KBM-7 (cell line): ENCODE measurements at regions not wholly inside any gene's neighbourhood (a gene's known extent, or its start where the extent isn't known, plus 50 kb on each side); places are given as distances from the start of the nearest gene placed in this dataset.

ENCODE experiments used
- DNase-seq: peaks from one replicate; pipeline ENCODE4 v3.0.0-alpha.2; 2015
- in situ Hi-C: fragments of 300-500 bp; cut with MboI; formaldehyde crosslinking; loops from 2 replicates; pipeline ENCODE4 v1.14.3; 2020; ENCODE audit warnings: low sequenced_read_pairs, low pct_unique_long_range_greater_than_20kb, mixed read lengths

DNA sequence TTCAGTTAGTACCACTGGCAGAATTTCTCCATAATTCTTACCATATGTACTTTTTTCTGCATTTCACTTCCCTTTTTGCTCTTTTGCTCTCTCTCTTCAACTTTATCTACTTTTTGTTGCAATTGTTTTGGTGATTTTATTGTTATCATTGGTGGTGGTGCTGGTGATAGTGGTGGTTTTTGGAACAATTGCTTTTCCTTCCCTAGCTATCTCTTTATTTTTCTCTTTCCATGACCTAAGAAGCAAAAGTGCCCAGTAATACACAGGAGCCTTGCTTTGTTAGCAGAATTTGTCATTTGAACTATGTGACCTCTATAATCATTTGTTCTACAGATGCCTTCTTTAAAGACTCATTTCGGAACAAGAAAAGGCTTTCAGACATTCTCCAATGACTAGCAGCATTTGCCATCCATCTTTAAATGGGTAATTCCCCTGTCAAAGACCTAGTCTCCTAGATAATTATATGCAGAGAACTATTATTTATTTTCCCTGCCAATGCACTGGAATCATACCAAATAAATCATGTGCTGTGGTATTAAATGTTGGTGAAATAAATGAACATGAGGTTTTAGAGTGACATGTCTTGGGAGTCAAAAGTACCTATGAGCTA, 154.5 kb downstream of the GASK1B start:
- in situ Hi-C loops, result loop anchor here (25.0 kb wide), 1 partner anchor 144 kb away; the partner anchor contains the start of gene GASK1B
- DNase-seq, result peak; percentile 16

- in situ Hi-C loops, result loop anchor here (25.0 kb wide), 1 partner anchor 146 kb away; the partner anchor contains the start of gene GASK1B
Observed at GRCh38 chr4:158016511-158016910, 156.3 kb downstream of the GASK1B start.

DNA sequence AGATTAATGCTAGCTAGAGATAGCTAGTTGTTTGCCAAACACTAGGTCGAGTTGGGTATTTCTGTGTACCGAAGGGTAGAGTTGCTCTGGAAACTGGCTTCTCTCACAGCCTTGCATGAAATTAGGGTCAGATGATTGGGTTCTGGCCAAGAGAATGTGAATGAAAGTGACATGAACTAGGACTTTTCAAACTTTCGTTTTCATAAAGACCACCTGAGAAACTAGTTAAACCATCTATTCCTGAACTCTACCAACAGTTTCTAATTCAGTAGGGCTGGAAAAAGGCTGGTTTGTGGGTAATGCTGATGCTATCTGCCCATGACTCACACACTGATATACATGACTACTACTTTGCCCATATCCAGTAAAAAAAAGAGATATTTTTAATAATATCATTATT, 157.6 kb downstream of the GASK1B start:
- DNase-seq, result no peak
- in situ Hi-C loops, result loop anchor here (25.0 kb wide), 1 partner anchor 147 kb away; the partner anchor contains the start of gene GASK1B

More at GRCh38 chr4:158016511-158016910, 156.3 kb downstream of the GASK1B start:
- no peak for DNase-seq

GRCh38 chr4:158013858-158014257, 159.0 kb downstream of the GASK1B start:
- in situ Hi-C loops, result loop anchor here (25.0 kb wide), 1 partner anchor 148 kb away; the partner anchor contains the start of gene GASK1B
- no peak for DNase-seq

DNA sequence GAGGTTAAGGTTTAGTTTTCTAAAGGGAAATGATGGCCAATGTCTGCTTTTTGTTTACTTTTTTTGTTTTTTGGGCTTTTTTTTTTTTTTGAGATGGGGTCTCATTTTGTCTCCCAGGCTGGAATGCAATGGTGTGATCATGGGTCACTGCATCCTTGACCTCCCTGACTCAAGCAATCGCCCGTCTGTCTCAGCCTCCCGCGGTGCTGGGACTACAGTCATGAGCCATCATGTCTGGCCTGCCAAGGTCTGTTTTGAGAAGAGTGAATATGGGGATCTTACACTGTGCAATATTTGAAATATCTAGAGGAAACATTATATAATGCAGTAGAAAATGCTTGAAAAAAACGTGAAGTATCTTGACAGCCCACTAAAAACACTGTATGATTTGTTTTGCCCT, 162.5 kb downstream of the GASK1B start:
- DNase-seq, result no peak
- in situ Hi-C loops, result loop anchor here (25.0 kb wide), 1 partner anchor 152 kb away; the partner anchor contains the start of gene GASK1B

DNA sequence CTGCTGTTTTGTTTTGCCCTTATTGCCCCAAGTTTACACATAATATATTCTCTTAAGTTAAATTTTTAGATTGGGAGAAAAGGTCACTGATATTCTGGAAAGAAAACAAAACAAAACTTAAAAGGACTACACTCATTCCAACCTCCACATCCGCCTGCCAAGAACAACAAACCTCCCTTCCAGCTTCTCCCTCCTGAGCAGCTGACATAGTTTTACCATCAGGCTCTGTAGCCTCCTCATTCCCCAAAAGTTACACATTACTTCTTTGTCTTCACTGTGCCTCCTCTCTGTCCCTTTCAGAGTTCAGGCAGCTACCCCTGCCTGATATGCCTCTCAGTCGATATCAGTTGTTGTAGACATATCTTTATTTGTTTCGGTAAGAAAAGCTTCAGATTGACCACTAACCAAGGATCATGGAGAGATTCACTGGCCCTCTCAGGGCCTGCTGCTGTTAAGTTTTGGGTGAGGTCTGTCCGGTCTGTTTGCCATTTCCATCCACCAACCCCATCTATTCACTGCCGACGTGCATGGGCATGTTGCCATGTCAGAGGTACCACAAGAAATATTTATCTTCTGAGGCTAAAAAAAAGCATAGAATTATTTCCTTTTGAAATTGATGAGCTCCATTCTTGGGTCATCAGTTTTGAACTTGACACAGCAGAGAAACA, 164.1 kb downstream of the GASK1B start:
- in situ Hi-C loops, result loop anchor here (25.0 kb wide), 1 partner anchor 154 kb away; the partner anchor contains the start of gene GASK1B
- DNase-seq, result no peak

DNA sequence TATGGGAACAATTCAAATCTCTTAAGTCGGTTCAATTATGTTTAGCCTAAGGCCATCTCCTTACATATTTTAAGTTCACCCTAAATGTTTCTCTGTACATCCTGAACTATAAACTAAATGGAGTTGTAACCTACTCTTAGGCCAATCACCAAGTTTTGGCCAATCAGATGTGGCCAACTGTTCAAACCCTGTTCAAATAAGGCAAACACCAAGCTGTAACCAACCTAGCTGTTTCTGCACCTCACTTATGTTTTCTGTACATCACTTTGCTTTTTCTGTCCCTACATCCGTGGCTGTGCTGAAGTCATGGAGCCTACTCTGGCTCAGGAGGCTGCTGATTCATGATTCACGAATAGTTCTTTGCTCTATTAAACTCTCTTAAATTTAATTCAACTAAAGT, 165.3 kb downstream of the GASK1B start:
- in situ Hi-C loops, result loop anchor here (25.0 kb wide), 1 partner anchor 155 kb away; the partner anchor contains the start of gene GASK1B
- no peak for DNase-seq

- in situ Hi-C loops, result loop anchor here (25.0 kb wide), 1 partner anchor 155 kb away; the partner anchor contains the start of gene GASK1B
- no peak for DNase-seq
Observed at GRCh38 chr4:158006990-158007389, 165.8 kb downstream of the GASK1B start.

GRCh38 chr4:158005021-158005420, 167.8 kb downstream of the GASK1B start:
- no peak for DNase-seq
- in situ Hi-C loops, result loop anchor here (25.0 kb wide), 1 partner anchor 157 kb away; the partner anchor contains the start of gene GASK1B

DNA sequence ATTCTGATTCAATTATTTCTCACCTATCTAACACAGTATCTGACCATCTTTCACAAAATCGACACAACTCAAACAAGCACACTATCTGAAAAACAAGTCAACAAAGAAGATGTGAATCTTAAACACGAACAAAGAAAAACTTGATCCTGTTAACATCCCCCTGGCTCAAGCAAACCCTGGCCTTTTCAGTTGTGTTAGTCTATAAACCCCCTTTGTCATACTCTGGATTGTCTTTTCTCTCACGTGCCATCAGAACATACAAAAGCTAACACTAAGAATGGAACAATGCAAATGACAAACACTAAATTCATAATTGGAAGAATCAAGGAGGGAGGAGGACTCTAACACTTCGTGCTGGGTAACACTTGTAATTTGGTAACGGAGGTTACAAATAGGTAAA, 168.7 kb downstream of the GASK1B start:
- no peak for DNase-seq
- in situ Hi-C loops, result loop anchor here (25.0 kb wide), 1 partner anchor 158 kb away; the partner anchor contains the start of gene GASK1B

GRCh38 chr4:158003212-158003611, 169.6 kb downstream of the GASK1B start:
- in situ Hi-C loops, result loop anchor here (25.0 kb wide), 1 partner anchor 159 kb away; the partner anchor contains the start of gene GASK1B

GRCh38 chr4:158002173-158002572, 170.7 kb downstream of the GASK1B start:
- DNase-seq, result peak; percentile 8
- in situ Hi-C loops, result loop anchor here (25.0 kb wide), 1 partner anchor 160 kb away; the partner anchor contains the start of gene GASK1B

More at GRCh38 chr4:158003212-158003611, 169.6 kb downstream of the GASK1B start:
- DNase-seq, result peak; percentile 19

- in situ Hi-C loops, result loop anchor here (25.0 kb wide), 1 partner anchor 161 kb away; the partner anchor contains the start of gene GASK1B
- no peak for DNase-seq
Observed at GRCh38 chr4:158001756-158002155, 171.1 kb downstream of the GASK1B start.

DNA sequence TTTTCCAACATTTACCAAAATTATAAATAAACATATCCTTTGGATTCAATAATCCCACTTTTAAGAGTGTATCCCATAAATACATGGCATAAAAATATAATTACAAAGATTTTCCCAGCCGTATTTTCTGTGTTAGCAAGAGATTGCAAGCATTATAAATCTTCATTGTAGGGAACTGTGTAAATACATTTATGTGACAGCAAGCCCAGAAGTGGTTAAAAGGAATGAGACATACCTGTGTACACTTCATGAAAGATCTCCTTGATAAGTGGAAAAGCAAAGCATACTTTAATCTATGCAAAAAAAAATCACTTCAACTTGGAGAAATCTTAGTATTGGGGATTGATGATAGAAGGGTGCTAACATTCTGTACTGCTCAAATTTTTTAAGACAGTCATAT, 173.1 kb downstream of the GASK1B start:
- DNase-seq, result no peak
- in situ Hi-C loops, result loop anchor here (25.0 kb wide), 1 partner anchor 163 kb away; the partner anchor contains the start of gene GASK1B

DNA sequence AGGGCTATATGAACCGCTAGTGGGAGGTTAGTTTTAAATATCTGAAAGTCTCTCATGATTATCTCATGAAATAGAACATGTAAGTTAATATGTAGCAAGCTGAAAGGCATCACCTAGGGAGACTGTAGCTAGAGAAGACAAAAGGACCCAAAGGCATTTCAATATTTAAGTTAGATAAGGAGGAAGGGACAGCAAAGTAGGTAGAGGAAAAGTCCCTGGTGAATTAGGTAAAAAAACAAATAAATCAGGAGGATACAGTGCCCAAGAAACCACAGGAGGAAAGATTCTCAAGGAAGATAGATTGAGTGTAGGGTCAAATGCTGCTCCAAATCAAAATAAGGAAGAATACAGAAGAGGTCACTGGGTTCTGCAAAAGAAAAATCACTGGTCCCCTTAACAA, 175.5 kb downstream of the GASK1B start:
- DNase-seq, result no peak
- in situ Hi-C loops, result no loop called here

GRCh38 chr4:157996061-157997028, 176.5 kb downstream of the GASK1B start:
- in situ Hi-C loops, result no loop called here
- DNase-seq, result no peak

- in situ Hi-C loops, result no loop called here
- DNase-seq, result no peak
Observed at GRCh38 chr4:157994863-157995262, 178.0 kb downstream of the GASK1B start.

DNA sequence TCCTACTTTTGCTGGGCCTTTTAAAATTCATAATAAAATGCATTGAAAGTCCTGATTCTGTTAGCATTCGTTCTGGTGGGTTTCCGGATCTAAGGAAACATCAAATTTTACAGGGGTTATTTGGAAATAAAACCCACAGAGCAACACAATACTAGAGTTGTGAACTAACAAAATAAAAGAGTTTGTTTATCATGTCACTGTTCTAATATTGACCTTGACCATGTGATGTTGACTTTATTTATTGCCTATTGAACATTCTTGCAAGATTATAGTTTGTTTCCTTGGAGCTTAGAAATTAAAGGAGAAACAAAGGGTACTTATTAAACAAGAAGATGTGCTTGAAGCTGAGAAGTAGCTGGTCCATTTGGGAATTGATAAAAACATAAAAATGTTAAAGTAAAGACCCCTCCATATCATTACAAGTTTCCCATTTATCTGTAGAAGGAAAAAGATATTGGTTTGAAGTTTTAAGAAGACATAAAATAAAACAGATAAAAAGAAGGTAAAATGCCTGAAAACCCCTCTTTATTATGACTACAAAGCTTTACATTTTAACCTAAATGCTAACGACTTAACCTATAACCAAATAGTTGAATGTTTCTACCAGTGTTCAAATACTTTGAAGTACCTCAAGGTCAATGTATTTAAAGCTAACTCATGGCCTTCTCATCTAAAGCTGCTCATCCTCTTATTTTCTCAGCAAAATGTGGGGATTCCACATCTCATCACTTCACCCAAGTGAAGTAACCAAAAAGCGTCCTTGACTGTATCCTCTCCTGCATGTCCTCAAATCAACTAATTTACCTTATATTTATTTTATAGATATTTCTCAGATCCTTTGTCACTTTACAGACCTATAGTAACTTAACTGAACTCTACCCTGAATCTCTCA, 179.6 kb downstream of the GASK1B start:
- no peak for DNase-seq
- in situ Hi-C loops, result no loop called here
